ENCODE measurements at regions not wholly inside any gene's neighbourhood (a gene's known extent, or its start where the extent isn't known, plus 50 kb on each side); places are given as distances from the start of the nearest gene placed in this dataset.

DNA sequence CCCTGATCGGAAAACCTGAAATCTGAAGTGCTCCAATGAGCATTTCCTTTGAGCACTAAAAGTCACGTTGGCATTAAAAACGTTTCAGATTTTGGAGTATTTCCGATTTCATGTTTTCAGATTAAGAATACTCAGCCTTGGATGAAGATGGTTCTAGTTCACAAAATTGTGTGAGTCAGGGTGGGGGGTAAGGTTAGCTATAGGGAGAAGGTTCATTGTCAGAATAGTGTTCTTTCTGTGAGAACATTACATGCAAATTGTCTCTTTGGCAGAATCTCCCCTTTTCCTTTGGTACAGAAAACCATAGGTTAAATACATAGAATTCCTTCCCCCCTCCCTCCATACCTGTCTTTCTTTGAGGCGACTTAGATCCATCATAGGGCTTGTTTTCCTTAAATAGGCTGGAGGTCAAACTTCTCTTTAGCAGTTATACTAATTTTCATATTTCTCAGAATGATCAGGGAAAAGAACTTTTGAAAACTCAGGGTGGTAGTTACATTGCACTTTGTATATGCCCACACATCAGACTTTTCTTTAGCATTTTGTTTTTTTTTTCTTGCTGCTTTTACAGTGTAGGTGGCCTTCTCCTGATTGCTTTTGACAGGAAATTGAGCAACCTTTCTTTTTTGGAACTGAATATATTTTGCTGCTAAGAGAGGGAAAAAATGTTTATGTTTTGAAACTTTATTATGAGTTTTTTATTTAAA, 503.5 kb downstream of the PCNX1 start:
- Histone ChIP-seq H3K27me3 (ENCODE audit: control insufficient read depth, insufficient read depth, low read length) (no peaks in the 10 kb centered on the region), H3K4me3 (ENCODE audit: low read length in 3 of 3) (no peak overlapping the region), H3K4me1 (ENCODE audit: control insufficient read depth in 2 of 3, insufficient read depth in 2 of 3, low read depth in 1 of 3, low read length in 3 of 3) (no peaks in the 10 kb centered on the region), H3K9ac (ENCODE audit: low read length in 3 of 3) (no peak overlapping the region), H3K36me3 (ENCODE audit: control insufficient read depth in 2 of 3, insufficient read depth in 3 of 3, low read length in 3 of 3) (no peaks in the 10 kb centered on the region), H3K27ac (ENCODE audit: low read depth in 2 of 2, low read length in 2 of 2) (no peak overlapping the region), H3K9me3 (ENCODE audit: control insufficient read depth in 2 of 3, insufficient read depth in 1 of 3, low read length in 3 of 3) (no peaks in the 10 kb centered on the region)
- no peak for DNase-seq
- FAIRE-seq = no peak
- TF ChIP-seq, protein P1, sequence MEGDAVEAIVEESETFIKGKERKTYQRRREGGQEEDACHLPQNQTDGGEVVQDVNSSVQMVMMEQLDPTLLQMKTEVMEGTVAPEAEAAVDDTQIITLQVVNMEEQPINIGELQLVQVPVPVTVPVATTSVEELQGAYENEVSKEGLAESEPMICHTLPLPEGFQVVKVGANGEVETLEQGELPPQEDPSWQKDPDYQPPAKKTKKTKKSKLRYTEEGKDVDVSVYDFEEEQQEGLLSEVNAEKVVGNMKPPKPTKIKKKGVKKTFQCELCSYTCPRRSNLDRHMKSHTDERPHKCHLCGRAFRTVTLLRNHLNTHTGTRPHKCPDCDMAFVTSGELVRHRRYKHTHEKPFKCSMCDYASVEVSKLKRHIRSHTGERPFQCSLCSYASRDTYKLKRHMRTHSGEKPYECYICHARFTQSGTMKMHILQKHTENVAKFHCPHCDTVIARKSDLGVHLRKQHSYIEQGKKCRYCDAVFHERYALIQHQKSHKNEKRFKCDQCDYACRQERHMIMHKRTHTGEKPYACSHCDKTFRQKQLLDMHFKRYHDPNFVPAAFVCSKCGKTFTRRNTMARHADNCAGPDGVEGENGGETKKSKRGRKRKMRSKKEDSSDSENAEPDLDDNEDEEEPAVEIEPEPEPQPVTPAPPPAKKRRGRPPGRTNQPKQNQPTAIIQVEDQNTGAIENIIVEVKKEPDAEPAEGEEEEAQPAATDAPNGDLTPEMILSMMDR (IDR thresholded peaks at IDR 0.05; ENCODE audit: borderline replicate concordance, extremely low read depth, insufficient read depth) = no peak
- intact Hi-C loops (cut with DNase I) = no loop called here

DNA sequence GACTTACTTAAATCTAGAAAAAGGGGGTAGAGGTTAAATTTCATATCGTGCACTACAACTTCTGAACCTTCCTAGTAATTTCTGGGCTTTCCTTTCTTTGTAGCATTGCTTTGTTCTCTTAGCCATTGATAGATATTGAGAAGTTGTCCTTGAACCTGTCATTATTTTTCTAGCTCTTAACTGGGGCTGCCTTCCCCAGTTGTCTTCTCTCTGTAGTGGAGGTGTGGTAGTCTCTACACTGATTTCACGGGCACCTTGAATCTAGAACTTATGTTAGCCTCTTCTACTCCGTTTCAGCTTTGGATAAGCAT, 504.0 kb downstream of the PCNX1 start:
- H3K27me3 ChIP-seq (ENCODE audit: control insufficient read depth, insufficient read depth, low read length) = no peaks in the 10 kb centered on the region
- no peaks in the 10 kb centered on the region for H3K4me1 ChIP-seq (ENCODE audit: control insufficient read depth in 2 of 3, insufficient read depth in 2 of 3, low read depth in 1 of 3, low read length in 3 of 3)
- H3K9me3 ChIP-seq (ENCODE audit: control insufficient read depth in 2 of 3, insufficient read depth in 1 of 3, low read length in 3 of 3) = no peaks in the 10 kb centered on the region
- TF ChIP-seq, protein P1 (IDR thresholded peaks at IDR 0.05; ENCODE audit: borderline replicate concordance, extremely low read depth, insufficient read depth) = no peak
- H3K9ac ChIP-seq (ENCODE audit: low read length in 3 of 3) = no peak overlapping the region
- intact Hi-C loops (cut with DNase I) = no loop called here
- no peak overlapping the region for H3K4me3 ChIP-seq (ENCODE audit: low read length in 3 of 3)
- DNase-seq (no peak), FAIRE-seq (no peak)
- no peaks in the 10 kb centered on the region for H3K36me3 ChIP-seq (ENCODE audit: control insufficient read depth in 2 of 3, insufficient read depth in 3 of 3, low read length in 3 of 3)
- no peak overlapping the region for H3K27ac ChIP-seq (ENCODE audit: low read depth in 2 of 2, low read length in 2 of 2)

DNA sequence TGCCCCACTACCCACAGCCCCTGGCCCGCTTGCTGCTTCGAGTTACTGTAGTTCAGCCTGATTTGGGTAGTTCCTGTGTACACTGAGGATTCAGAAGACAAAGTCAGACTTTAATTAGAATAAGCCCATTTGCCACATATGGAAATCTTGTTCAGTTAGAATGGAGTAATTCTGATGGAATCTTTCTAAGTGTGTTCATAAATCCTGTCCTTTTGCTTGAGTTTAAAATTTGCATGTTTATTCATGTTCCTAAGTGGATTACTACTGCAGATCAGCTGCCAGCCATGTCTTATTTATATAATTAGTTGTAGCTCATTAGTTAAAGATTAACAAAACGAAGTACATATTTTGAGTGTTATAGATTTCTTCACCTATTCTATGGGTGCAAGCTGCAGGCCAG, 504.5 kb downstream of the PCNX1 start:
- no peak overlapping the region for H3K9ac ChIP-seq (ENCODE audit: low read length in 3 of 3)
- H3K4me3 ChIP-seq (ENCODE audit: low read length in 3 of 3) = no peak overlapping the region
- no peaks in the 10 kb centered on the region for H3K4me1 ChIP-seq (ENCODE audit: control insufficient read depth in 2 of 3, insufficient read depth in 2 of 3, low read depth in 1 of 3, low read length in 3 of 3)
- TF ChIP-seq, protein P1 (IDR thresholded peaks at IDR 0.05; ENCODE audit: borderline replicate concordance, extremely low read depth, insufficient read depth) = no peak
- no peak for DNase-seq
- no peaks in the 10 kb centered on the region for H3K9me3 ChIP-seq (ENCODE audit: control insufficient read depth in 2 of 3, insufficient read depth in 1 of 3, low read length in 3 of 3)
- intact Hi-C loops (cut with DNase I) = no loop called here
- no peak overlapping the region for H3K27ac ChIP-seq (ENCODE audit: low read depth in 2 of 2, low read length in 2 of 2)
- H3K27me3 ChIP-seq (ENCODE audit: control insufficient read depth, insufficient read depth, low read length) = no peaks in the 10 kb centered on the region
- no peaks in the 10 kb centered on the region for H3K36me3 ChIP-seq (ENCODE audit: control insufficient read depth in 2 of 3, insufficient read depth in 3 of 3, low read length in 3 of 3)
- no peak for FAIRE-seq

Measured in kidney (tissue), 13 donors.